ENCODE measurements at regions not wholly inside any gene's neighbourhood (a gene's known extent, or its start where the extent isn't known, plus 50 kb on each side); places are given as distances from the start of the nearest gene placed in this dataset.

DNA sequence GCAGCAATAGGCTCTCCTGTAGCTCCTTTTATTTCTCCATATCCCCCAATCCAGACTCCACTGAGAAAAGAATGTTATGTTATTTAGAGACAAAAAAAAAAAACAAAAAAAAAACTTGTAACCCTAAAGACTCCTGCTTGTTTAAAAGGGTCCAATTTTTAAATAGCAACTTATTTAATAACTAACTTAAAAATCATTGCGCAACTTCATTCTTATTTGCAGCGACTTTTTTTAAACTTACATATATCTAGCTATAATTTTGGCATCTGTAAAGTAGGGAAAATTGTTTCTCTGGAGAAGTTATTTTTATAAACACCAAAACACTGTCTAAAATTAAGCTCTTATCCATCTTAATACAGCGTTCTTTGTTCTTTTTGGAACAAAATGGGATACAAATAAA lies 59.0 kb upstream of the ZC3HAV1 start:
- TF ChIP-seq, protein P1, sequence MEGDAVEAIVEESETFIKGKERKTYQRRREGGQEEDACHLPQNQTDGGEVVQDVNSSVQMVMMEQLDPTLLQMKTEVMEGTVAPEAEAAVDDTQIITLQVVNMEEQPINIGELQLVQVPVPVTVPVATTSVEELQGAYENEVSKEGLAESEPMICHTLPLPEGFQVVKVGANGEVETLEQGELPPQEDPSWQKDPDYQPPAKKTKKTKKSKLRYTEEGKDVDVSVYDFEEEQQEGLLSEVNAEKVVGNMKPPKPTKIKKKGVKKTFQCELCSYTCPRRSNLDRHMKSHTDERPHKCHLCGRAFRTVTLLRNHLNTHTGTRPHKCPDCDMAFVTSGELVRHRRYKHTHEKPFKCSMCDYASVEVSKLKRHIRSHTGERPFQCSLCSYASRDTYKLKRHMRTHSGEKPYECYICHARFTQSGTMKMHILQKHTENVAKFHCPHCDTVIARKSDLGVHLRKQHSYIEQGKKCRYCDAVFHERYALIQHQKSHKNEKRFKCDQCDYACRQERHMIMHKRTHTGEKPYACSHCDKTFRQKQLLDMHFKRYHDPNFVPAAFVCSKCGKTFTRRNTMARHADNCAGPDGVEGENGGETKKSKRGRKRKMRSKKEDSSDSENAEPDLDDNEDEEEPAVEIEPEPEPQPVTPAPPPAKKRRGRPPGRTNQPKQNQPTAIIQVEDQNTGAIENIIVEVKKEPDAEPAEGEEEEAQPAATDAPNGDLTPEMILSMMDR (IDR thresholded peaks at IDR 0.05): no peak
- TF ChIP-seq POLR2A (IDR thresholded peaks at IDR 0.05): no peak
